Breast epithelium (tissue), 3 donors: ENCODE measurements at regions not wholly inside any gene's neighbourhood (a gene's known extent, or its start where the extent isn't known, plus 50 kb on each side); places are given as distances from the start of the nearest gene placed in this dataset.

Experiments used
- CTCF ChIP-seq, 3 donors: fragments of 450-650 bp; IDR thresholded peaks; one replicate each; pipeline ENCODE4 v1.5.1; 2016 to 2017; ENCODE audit warnings: antibody characterized with exemption in 3 of 3, mild to moderate bottlenecking in 3 of 3, moderate library complexity in 3 of 3
- POLR2A ChIP-seq: fragments of 450-650 bp; IDR thresholded peaks from one replicate; pipeline ENCODE4 v1.6.1; 2016; ENCODE audit warnings: antibody characterized with exemption, mild to moderate bottlenecking, moderate library complexity

GRCh38 chr12:25745281-25745680, 192.2 kb upstream of the LMNTD1 start:
- no peak for TF ChIP-seq POLR2A
- TF ChIP-seq CTCF (IDR thresholded peaks at IDR 0.05): no peak
